GM19239 (cell line): ENCODE measurements at regions not wholly inside any gene's neighbourhood (a gene's known extent, or its start where the extent isn't known, plus 50 kb on each side); places are given as distances from the start of the nearest gene placed in this dataset.

ENCODE experiments used
- DNase-seq: peaks from one replicate; pipeline ENCODE4 v3.0.0; 2011; ENCODE audit warnings: low spot score; ENCODE audit not compliant: insufficient read length
- FAIRE-seq: peaks from 2 replicates; lab custom pipeline; 2011; peaks lifted over from hg19 to GRCh38; lab: Jason Lieb, UNC

GRCh38 chr3:25056803-25057351 is 371.2 kb upstream of the RARB start:
- DNase-seq (no peak), FAIRE-seq (no peak)

- DNase-seq (no peak), FAIRE-seq (no peak)
Measured at GRCh38 chr3:25057379-25057778, 370.7 kb upstream of the RARB start.

- FAIRE-seq = no peak
- no peak for DNase-seq
Measured at GRCh38 chr3:25064681-25065080, 363.4 kb upstream of the RARB start.

GRCh38 chr3:25069970-25070369 is 358.1 kb upstream of the RARB start:
- FAIRE-seq = no peak

DNA sequence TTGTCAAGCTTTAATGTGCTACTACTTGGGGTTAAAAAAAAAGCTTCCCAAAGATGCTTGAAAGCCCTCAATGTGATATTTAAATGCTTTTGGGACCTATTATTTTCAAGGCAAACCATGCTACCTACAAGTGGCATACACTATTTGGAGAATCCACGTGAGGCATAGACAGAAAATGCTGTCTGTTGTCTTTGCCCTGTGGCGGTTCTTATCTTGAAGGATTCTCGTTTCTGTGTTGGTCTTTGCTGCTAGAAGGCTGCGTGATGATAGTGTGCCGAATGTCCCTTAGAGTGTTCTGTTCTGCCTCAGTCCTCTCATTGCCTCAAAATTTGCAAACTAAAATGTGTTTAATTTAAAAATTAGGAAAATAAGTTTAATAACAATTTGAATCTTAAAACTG is 356.2 kb upstream of the RARB start:
- no peak for DNase-seq
- FAIRE-seq = no peak

More at GRCh38 chr3:25069970-25070369, 358.1 kb upstream of the RARB start:
- no peak for DNase-seq

DNA sequence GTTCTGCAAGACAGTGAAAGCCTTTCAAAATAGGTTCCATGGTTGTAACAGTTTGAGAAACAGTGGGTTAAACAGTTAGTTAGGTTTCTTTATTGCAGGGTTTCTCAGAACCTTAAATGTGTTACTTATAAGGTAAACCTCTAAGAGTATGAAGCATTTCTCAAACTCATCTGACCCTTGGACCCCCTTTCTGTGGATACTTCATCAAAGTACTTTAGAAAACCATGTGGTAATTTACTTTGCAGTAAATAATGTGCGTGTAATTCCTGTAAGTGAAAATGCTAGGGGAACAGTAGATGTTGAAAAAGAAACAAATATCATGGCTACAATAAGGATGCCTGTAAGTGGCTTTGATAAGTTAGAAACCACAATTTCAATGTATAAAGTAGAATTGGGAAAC is 354.6 kb upstream of the RARB start:
- no peak for DNase-seq
- FAIRE-seq = no peak

GRCh38 chr3:25074149-25074548 is 353.9 kb upstream of the RARB start:
- FAIRE-seq = no peak
- no peak for DNase-seq

- no peak for DNase-seq
- FAIRE-seq = peak; percentile 28
Measured at GRCh38 chr3:25080461-25080860, 347.6 kb upstream of the RARB start.

GRCh38 chr3:25084016-25084415 is 344.0 kb upstream of the RARB start:
- DNase-seq (no peak), FAIRE-seq (no peak)

- DNase-seq = no peak
- no peak for FAIRE-seq
Measured at GRCh38 chr3:25086721-25087120, 341.3 kb upstream of the RARB start.

DNA sequence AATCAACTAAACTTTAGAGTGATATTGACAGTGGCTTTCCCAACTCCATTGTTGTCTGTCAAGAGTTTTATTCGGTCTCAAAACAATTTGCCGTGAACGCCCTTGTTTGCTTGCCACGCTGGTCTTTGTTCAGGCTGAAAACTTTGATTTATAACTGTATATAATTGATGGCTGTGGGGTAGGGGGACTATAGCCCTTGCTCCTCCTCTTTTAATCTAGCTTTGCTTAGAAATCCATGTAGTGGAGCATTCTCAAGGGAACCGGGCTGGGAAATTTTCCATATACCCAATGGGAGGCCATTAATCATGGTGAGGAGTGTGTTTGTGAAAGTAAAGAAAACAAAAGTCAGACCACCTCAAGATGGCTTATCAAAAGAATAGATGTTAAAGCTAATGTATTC is 339.8 kb upstream of the RARB start:
- no peak for FAIRE-seq
- no peak for DNase-seq

DNA sequence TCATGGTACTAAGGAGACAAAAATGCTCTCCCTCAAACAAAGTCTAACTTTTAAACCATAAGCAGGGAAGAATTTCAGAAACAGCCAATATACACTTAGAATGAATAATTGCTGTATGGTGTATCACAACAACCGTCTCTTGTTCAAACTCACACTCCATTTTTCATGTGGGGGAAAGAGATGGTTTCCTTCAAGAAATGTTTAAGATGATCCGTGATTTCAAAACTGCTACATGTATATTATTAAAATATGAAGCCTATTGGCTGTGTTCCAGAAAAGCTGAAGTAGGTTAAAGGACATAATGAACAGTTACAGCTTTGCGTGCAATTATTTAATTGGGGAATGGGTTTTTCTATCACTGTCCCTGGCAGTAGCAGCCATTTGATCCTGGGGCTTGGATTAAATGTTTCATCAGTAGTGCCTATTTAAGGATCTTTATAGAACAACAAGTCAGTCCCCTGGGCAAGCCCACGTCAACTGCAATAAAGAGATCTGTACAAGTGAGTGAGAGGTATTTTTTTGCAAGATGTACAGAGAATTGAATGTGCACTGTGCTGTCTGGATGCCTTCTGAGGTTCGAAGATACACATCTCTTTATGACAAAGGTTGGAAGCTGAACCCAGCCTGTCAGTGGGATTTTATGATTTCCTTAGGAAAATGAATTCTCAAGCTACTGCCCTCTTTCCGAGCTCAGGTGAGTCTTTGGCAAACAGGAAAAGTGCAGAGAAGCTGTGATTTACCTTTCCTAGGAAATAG is 337.2 kb upstream of the RARB start:
- DNase-seq (no peak), FAIRE-seq (no peak)

GRCh38 chr3:25091934-25092333 is 336.1 kb upstream of the RARB start:
- FAIRE-seq = no peak
- DNase-seq = no peak

DNA sequence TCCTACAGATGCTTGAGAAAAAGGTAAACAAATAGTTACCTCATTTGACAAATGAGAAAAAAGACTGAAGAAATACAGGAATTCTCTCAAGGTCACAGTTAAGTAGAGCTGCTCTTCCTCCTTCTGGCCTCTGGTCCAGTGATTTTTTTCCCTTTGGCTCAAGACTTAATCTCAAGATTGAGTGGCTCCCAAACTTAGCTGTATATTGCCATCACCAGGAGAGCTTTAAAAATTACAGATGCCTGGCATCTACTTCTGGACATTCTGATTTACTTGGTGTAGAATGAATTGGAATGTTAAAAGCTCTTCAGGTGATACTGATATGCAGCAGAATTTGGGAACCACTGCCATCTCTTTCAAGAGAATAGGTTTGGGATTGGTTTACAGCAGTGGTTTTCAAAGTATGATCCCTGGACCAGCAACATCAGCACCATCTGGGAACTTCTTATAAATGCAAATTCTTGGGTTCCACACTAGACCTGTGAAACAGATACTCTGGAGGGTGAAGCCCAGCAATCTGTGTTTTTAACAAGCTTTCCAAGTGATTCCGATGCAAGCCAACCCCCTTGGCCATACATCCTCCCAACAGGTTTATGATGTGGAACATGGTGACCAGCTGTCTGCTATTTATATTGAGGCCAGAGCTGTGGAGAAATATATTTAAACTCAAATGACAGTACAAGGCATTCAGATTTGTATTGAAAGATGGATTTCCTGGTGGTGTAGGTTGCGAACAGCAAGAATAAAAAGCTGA is 333.0 kb upstream of the RARB start:
- DNase-seq (no peak), FAIRE-seq (no peak)

GRCh38 chr3:25096536-25096935 is 331.5 kb upstream of the RARB start:
- no peak for DNase-seq

DNA sequence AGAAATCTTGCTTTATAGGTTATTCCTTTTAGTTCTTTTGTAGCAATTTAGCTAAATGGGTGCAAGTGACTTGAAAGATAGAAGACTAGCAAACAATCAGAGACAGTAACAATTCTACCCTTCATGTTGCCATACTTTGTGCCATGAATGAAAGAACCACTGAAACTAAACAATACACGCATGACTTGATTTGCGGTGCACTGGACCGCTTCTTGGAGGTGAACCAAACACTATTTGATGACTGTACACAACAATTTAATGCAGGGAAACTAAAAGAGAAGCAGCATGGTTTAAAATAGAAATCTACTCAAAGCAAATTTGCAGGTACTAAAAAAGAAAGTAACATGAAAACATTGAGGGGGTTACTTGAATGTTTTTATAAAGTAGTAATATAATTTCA is 331.0 kb upstream of the RARB start:
- FAIRE-seq (no peak), DNase-seq (no peak)

More at GRCh38 chr3:25096536-25096935, 331.5 kb upstream of the RARB start:
- FAIRE-seq = no peak

DNA sequence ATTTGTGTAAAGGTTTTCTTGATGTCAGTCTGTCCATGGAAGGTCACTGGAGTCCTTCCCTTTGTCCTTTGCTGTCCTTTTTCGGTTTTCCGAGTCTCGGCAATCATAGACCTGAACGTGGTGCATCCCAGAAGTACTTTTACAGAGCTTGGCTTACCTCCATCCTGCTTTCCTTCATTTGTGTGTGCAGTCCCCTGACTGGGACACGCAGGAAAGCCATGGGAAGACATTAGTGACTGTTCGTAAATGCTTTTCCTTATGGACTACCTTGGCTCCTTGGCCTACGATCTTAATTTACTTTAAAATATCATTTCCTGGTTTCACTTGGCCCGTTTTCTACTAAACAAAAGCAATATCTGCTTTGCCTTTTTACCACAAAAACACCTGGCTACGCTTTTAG is 328.4 kb upstream of the RARB start:
- FAIRE-seq (no peak), DNase-seq (no peak)

DNA sequence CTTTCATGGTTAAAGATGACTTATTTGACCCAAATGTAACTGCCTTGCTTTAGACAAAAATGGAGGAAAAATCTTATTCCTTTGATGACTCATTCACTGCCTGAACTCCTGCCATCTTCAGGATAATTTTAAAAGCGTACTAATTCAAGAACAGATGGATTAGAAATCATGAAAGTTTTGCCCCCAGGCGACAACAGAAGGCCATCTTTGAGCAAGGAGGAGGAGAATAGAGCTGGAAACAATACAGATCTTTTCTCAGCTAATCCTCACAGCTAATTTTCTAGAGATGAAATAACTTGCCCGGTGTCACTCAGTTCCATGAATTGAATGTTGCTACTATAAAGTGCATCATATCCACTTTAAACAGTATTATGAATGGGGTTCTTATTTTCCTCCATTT is 324.7 kb upstream of the RARB start:
- FAIRE-seq (no peak), DNase-seq (no peak)

GRCh38 chr3:25107918-25108617 is 320.0 kb upstream of the RARB start:
- DNase-seq = no peak
- FAIRE-seq = no peak

- no peak for DNase-seq
- no peak for FAIRE-seq
Measured at GRCh38 chr3:25110642-25111041, 317.4 kb upstream of the RARB start.

GRCh38 chr3:25113891-25114290 is 314.2 kb upstream of the RARB start:
- DNase-seq (no peak), FAIRE-seq (no peak)
